Suprapubic skin (tissue), 4 donors: ENCODE measurements at regions not wholly inside any gene's neighbourhood (a gene's known extent, or its start where the extent isn't known, plus 50 kb on each side); places are given as distances from the start of the nearest gene placed in this dataset.

Experiments used
- DNase-seq, 2 donors: peaks; one replicate each; pipeline ENCODE4 v3.0.0-alpha.2; 2019; ENCODE audit warnings: low spot score in 2 of 2
- H3K27ac ChIP-seq: fragments of 200-600 bp; sonication (generic); one replicate; pipeline ENCODE4 v1.5.1; 2019
- H3K27me3 ChIP-seq: fragments of 200-600 bp; sonication (generic); one replicate; pipeline ENCODE4 v1.5.1; 2019
- H3K36me3 ChIP-seq: fragments of 200-600 bp; sonication (generic); one replicate; pipeline ENCODE4 v1.5.1; 2019
- H3K4me1 ChIP-seq: fragments of 200-600 bp; sonication (generic); one replicate; pipeline ENCODE4 v1.5.1; 2019
- H3K4me3 ChIP-seq: fragments of 200-600 bp; sonication (generic); one replicate; pipeline ENCODE4 v1.5.1; 2019; ENCODE audit warnings: mild to moderate bottlenecking
- H3K9me3 ChIP-seq: fragments of 200-600 bp; sonication (generic); one replicate; pipeline ENCODE4 v1.5.1; 2019
- CTCF ChIP-seq, 2 donors: fragments of 200-600 bp in 1 of 2; fragments of 450-650 bp in 1 of 2; sonication (generic) in 1 of 2; IDR thresholded peaks; one replicate each; pipeline ENCODE4 v1.5.1; 2016 to 2019; ENCODE audit warnings: antibody characterized with exemption in 2 of 2, mild to moderate bottlenecking in 1 of 2, moderate library complexity in 1 of 2
- EP300 ChIP-seq: sonication (generic); formaldehyde crosslinking; IDR thresholded peaks from one replicate; pipeline ENCODE4 v1.6.1; 2017; ENCODE audit warnings: antibody characterized with exemption
- POLR2A ChIP-seq, 2 donors: fragments of 450-650 bp; IDR thresholded peaks; one replicate each; pipeline ENCODE4 v1.6.1; 2017; ENCODE audit warnings: antibody characterized with exemption in 2 of 2, mild to moderate bottlenecking in 2 of 2, moderate library complexity in 2 of 2
- POLR2AphosphoS5 ChIP-seq, 3 donors: sonication (generic); formaldehyde crosslinking; IDR thresholded peaks; one replicate each; pipeline ENCODE4 v1.6.1; 2017; ENCODE audit warnings: antibody characterized with exemption in 3 of 3
- WGBS: methylation state at CpG from one replicate; pipeline ENCODE4 v1.1.5; 2018; 5-methylcytosine and 5-hydroxymethylcytosine counted together

DNA sequence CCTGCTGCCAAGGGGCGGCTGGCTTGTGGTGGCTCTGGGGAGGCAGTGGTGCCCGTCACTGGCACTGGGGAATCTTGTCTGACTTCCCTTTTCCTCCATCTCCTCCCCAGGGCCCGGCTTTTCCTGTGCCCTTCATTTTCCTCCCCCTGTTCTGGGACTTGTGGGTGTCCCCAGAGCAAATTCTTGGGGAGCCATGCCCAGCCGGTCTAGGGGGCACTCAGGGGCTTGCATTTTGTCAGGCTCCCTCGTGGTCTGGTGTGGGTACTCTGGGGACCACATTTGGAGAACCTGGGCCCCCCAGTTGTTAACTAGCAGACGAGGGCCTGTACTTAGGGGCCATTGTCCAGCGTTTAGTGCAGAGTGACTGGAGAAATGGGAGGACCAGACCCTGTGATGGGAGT is 105.2 kb upstream of the IER5L start:
- Histone ChIP-seq H3K27me3 (no peaks in the 10 kb centered on the region), H3K4me3 (peak overlapping the region; percentile 44), H3K9me3 (no peaks in the 10 kb centered on the region), H3K36me3 (no peaks in the 10 kb centered on the region), H3K4me1 (peaks cover 25% of the 10 kb centered on the region), H3K27ac (no peak overlapping the region)
- 79% methylated on average over 7 of the region's 7 CpGs for WGBS
- TF ChIP-seq CTCF (IDR thresholded peaks at IDR 0.05) (no peak), EP300 (no peak), POLR2A (IDR thresholded peaks at IDR 0.05) (no peak), POLR2AphosphoS5 (IDR thresholded peaks at IDR 0.05) (no peak)
- peak in 1 of 2 donors; percentile 64 for DNase-seq

GRCh38 chr9:129282731-129283211 is 104.7 kb upstream of the IER5L start:
- Histone ChIP-seq H3K27ac (peak overlapping the region; percentile 39), H3K36me3 (no peaks in the 10 kb centered on the region), H3K9me3 (no peaks in the 10 kb centered on the region), H3K4me3 (peak overlapping the region; percentile 44), H3K27me3 (no peaks in the 10 kb centered on the region), H3K4me1 (peaks cover 28% of the 10 kb centered on the region)
- DNase-seq = peak; percentile 64 to 65
- WGBS = 60% methylated on average over 1 of the region's 15 CpGs
- TF ChIP-seq CTCF (IDR thresholded peaks at IDR 0.05) = no peak
- no peak for TF ChIP-seq POLR2AphosphoS5 (IDR thresholded peaks at IDR 0.05)
- TF ChIP-seq POLR2A (IDR thresholded peaks at IDR 0.05) = no peak
- no peak for TF ChIP-seq EP300

GRCh38 chr9:129282272-129282671 is 104.2 kb upstream of the IER5L start:
- no peaks in the 10 kb centered on the region for H3K36me3 ChIP-seq
- peak overlapping the region; percentile 39 for H3K27ac ChIP-seq
- WGBS = 56% methylated on average over 12 of the region's 12 CpGs
- H3K4me1 ChIP-seq = peaks cover 28% of the 10 kb centered on the region
- H3K9me3 ChIP-seq = no peaks in the 10 kb centered on the region
- DNase-seq = peak; percentile 38 to 74
- H3K4me3 ChIP-seq = peak overlapping the region; percentile 44
- no peaks in the 10 kb centered on the region for H3K27me3 ChIP-seq
- TF ChIP-seq POLR2AphosphoS5 (IDR thresholded peaks at IDR 0.05) (no peak), EP300 (no peak), CTCF (IDR thresholded peaks at IDR 0.05) (no peak), POLR2A (IDR thresholded peaks at IDR 0.05) (no peak)

DNA sequence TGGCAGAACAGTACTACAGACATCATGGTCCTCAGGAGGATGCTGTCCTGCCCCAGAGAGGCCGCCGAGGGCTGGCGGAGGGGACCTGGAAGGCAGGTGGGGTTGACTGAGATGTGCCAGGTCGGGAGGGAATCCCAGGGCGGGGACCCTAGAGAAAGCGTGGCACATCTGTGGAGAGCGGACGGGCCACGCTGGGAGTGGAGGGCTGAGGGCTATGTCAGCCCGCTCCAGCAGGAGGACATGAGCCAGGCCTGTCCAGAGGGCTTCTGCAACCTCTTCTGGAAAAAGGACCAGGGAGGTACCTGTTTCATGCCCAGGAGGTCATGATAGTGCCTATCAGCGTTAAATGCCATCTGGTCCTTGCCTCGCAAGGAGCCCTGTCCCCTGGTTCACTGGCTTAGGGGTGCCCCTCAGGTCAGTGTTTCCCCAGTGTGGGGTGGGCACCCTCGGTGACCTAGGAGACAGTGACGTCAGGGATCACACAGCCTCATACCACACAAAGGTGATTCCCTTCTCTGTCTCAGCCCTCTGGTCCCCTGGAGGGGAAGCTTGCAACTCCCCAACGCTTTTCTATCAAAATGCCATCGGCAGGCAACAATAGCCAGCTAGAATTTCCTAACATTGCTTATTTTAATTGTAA is 103.6 kb upstream of the IER5L start:
- Histone ChIP-seq H3K9me3 (no peaks in the 10 kb centered on the region), H3K36me3 (no peaks in the 10 kb centered on the region), H3K27ac (no peak overlapping the region), H3K4me1 (peaks cover 28% of the 10 kb centered on the region), H3K4me3 (no peak overlapping the region), H3K27me3 (no peaks in the 10 kb centered on the region)
- DNase-seq = peak; percentile 51 to 78
- TF ChIP-seq CTCF (IDR thresholded peaks at IDR 0.05) (no peak), POLR2A (IDR thresholded peaks at IDR 0.05) (no peak), EP300 (no peak), POLR2AphosphoS5 (IDR thresholded peaks at IDR 0.05) (no peak)
- WGBS = 87% methylated on average over 16 of the region's 16 CpGs

DNA sequence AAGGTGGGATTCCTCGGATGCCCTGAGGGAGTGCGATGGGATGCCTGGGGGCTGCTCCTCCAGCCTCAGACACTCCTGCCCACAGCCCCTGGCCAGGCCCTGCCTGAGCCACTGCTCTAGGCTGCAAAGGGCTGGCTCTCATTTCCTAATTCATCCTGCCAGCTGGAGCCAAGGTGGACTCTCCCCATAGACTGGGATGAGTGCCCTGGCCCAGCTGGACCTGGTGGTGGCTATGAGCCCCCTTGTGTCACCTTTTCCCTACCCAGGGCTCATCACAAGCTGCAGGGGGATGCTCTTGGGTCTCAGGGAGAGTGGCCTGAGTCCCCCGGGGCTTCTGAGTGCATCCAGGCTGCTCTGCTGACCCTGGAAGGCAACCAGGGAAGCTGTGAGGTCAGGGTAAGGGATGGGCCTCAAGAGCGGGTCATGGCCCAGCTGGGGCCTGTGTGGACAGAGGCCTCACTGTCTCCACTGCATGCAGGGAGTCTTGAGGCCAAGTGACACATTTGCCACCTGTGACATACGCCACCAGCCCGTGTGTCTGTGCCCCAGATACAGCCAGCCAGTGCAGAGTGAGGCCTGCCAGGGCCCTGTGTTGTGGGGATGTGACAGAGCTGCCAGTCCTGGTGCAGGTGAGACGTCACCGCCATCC is 102.7 kb upstream of the IER5L start:
- no peak for TF ChIP-seq CTCF (IDR thresholded peaks at IDR 0.05)
- TF ChIP-seq POLR2A (IDR thresholded peaks at IDR 0.05) = no peak
- TF ChIP-seq EP300 = no peak
- TF ChIP-seq POLR2AphosphoS5 (IDR thresholded peaks at IDR 0.05) = no peak
- DNase-seq = peak; percentile 56 to 58
- H3K27ac ChIP-seq = no peak overlapping the region
- H3K36me3 ChIP-seq = no peaks in the 10 kb centered on the region
- WGBS = 86% methylated on average over 4 of the region's 8 CpGs
- H3K4me3 ChIP-seq = no peak overlapping the region
- H3K9me3 ChIP-seq = no peaks in the 10 kb centered on the region
- peaks cover 28% of the 10 kb centered on the region for H3K4me1 ChIP-seq
- H3K27me3 ChIP-seq = no peaks in the 10 kb centered on the region
